Glomerular visceral epithelial cell (primary cell): ENCODE measurements at regions not wholly inside any gene's neighbourhood (a gene's known extent, or its start where the extent isn't known, plus 50 kb on each side); places are given as distances from the start of the nearest gene placed in this dataset.
A peak's percentile ranks its signal among the peaks of the same experiment; 100 is the strongest.

Experiments used
- DNase-seq: peaks from one replicate; pipeline ENCODE4 v3.0.0-alpha.2; 2016; ENCODE audit errors: extremely low spot score

GRCh38 chr7:116083796-116084195 lies 53.2 kb upstream of the TFEC start:
- DNase-seq: no peak

- DNase-seq: no peak
Observed at GRCh38 chr7:116086547-116087045, 56.0 kb upstream of the TFEC start.

DNA sequence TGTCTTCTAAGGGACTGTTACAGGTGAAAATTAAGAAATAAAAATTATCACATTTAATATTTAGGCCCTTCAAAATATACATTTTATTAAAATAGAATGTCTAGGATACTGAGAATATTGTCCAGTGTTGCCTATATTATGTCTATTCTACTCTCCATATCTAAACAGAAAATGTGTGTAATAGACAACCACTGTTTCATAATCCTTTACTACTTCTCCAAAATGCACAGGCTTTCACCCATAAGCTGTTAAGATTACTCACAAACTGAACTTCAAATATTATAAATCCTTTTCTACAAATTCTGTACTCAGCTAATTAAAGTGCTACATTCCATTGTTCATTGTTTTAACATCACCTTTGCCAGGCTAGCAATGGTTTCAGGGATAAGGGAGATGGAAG lies 56.7 kb upstream of the TFEC start:
- DNase-seq: no peak

- DNase-seq: no peak
Observed at GRCh38 chr7:116087984-116088383, 57.4 kb upstream of the TFEC start.

GRCh38 chr7:116089293-116089692 lies 58.7 kb upstream of the TFEC start:
- DNase-seq: no peak

GRCh38 chr7:116093516-116094301 lies 63.1 kb upstream of the TFEC start:
- no peak for DNase-seq

GRCh38 chr7:116095396-116095795 lies 64.8 kb upstream of the TFEC start:
- DNase-seq: no peak

DNA sequence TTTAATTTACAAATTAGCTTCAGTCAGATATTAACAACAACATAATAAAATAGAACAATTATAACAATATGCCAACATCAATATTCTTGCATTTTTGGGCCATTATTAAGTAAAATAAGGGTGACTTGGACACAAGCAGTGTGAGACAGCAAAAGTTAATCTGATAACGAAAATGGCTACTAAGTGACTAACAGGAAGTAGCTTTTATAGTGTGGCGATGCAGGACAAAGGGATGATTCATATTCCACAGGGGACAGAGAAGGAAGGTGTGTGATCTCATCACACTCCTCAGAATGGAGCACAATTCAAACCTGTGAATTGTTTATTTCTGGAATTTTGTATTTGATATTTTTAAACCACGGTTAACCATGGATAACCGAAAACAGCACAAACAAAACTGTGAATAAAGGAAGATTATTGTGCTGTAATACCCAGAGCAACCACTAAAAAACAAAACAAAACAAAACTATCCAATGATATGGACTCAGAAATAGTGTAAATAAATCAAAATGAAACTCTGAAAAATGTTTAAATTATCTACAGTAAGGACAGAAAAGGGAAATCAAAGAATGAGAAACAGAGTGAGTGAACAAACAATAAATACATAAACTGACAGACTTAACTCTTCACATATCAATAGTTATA lies 66.9 kb upstream of the TFEC start:
- peak; percentile 69 for DNase-seq

GRCh38 chr7:116098175-116098574 lies 67.6 kb upstream of the TFEC start:
- DNase-seq: no peak

DNA sequence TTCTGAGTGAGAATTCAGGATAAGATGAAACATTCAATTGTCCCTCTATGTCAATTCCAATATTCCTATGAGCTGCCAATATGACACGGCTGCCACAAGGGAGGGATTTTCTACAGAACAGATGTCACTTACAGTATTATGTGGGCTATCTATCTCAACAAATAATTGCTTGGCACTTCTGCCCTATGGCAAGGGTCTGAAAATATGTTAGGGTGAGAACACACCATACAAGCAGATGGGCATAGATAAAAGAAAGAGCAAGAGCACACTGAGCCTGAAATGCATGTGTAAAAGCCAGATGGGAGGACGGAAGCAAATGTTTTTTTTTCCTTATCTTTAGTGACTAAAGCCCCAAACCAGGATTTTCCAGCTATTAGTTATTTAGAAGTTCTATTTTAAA lies 70.1 kb upstream of the TFEC start:
- DNase-seq: no peak

DNA sequence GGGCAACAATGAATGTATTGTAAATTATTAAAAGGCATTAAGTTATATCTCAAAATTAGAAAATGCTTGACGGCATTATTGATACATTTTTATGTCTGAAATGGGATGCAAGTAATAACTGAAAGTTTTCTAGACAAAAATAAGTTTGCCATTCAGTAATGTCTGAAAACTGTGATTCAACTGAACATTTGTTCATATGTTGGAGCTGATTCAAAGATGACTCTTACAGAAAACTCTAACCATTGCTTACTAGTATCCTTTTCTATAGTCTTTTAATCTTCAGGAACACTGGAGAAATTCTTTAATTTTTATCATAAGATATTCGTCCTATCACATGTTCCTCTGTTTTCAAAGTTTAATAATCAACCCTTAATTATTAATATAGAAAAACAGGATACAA lies 71.1 kb upstream of the TFEC start:
- no peak for DNase-seq

- DNase-seq: no peak
Observed at GRCh38 chr7:116111475-116111874, 80.9 kb upstream of the TFEC start.

DNA sequence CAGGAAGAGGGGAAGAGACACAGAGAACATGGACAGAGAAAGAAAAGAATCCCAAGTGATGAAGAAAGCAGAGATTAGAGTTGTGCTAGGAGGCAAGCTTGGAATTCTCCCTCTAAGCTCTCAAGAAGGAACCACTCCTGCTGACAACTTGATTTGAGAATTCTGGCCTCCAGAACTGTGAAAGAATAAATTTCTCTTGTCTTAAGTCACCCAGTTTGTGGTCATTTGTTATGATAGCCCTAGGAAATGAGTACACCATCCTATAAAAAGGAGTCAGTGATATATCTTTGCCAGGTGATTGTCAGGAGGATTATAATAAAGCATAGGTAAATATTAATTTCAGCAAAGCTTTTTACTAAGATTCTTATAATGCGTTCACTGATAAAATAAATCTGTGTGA lies 82.7 kb upstream of the TFEC start:
- DNase-seq: peak; percentile 3

- no peak for DNase-seq
Observed at GRCh38 chr7:116120839-116121238, 89.5 kb upstream of the TES start.

DNA sequence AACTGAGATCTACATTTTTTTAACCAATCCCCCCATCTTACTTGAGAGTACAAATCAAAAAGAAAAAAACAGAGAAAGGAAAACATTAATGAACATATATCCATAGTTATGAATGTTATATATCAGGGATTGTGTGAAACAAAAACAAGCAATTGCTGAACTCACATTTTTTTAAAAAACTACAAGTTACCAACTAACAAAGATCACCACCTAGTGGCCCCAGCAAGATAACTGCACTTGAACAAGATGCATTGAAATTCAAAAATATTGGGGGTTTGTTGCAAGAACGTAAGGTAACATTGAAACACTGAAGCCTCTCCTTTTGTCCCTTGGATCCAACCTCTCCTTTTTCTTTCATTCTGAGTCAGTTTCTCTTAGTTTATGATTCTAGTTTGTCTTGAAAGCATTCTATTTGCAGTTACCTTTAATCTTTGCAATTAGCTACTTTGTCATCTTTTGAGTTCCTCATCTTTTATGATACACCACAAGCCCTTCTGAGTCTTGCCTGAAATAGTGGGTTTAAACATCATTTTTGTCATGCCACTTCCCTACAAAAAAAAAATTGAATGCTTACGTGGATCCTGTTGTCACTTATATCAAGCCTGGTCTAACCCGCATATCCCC lies 87.3 kb upstream of the TES start:
- peak; percentile 40 for DNase-seq

DNA sequence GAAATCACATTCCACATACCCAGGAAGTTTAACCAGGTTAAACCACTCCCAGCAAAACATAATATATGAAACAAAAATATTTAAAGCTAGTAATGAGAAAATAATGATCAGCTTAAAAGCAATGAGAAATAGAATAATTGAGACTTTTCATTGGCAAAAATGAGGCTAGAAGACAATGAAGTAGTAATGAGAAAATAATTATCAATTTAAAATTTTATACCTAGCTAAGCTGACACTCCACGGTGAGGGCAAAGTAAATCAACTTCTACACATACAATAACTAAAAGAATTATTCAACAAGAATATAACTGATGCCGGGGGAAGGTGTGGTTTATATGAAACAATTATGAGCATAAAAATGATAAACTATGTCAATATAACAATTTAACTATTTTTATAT lies 82.2 kb upstream of the TES start:
- no peak for DNase-seq

- DNase-seq: no peak
Observed at GRCh38 chr7:116135306-116135705, 75.0 kb upstream of the TES start.

DNA sequence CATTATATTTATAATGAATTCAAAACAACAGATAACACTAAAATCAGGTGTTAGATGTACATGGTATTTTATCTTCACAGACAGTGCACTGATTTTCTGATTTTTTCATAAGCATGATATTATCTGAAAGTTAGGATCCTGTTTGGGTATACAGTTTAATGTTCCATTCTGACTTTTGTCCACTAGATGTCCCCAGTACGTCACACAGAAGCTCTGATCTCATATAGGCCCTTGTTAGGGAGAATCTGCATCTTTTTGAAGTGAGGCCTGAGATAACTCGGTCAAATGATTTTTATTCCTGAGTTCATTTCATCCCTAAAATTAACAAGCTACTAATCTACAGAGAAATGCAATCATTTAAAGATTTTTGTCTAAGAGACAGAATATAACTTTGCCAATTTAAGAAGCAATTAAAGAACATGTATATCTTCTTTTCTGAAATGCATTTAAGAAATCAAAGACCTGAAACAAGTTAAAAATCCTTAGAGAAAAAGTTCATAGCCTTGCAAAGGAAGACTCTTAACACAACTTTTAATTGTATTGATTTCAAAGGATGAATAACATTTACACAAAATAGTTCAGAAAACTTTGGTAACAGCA lies 72.0 kb upstream of the TES start:
- peak; percentile 65 for DNase-seq

DNA sequence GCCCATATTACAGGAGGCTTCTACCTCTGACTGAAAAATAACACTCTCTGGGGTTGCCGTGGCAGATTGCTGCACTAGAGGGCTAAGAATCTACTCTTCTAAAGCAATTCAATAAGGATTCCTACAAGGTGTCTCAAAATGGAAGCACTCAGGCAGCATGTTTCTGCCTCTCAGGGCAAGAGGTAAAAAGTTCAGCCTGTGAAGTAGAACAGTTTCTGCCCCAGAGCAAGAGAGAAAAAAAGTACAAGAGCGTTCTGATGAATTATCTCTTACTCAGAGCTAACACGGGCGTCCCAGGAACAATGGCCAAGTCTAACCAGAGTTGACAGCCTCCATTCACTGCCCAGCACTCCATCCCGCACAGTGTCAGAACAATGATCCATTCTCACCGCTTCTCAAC lies 71.3 kb upstream of the TES start:
- DNase-seq: no peak

- no peak for DNase-seq
Observed at GRCh38 chr7:116139807-116140206, 70.5 kb upstream of the TES start.

DNA sequence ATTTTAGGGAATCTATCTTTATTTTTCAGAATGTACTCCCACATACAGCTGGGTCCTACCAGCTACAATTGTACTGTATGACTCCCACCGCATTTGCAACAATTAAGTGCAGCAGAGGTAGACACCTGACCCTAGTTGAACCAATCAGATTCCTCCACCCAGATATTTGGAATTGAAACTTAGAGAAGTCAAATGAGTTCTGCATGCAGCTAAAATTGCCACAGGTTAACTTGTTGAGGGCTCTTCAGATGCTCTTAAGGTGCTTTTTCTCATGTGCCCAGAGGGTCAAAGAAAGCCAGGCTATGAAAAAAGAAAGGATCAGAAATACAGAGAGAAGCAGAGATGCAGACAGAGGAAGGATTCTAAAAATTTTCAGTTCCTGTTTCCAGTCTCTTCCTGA lies 68.0 kb upstream of the TES start:
- DNase-seq: no peak

DNA sequence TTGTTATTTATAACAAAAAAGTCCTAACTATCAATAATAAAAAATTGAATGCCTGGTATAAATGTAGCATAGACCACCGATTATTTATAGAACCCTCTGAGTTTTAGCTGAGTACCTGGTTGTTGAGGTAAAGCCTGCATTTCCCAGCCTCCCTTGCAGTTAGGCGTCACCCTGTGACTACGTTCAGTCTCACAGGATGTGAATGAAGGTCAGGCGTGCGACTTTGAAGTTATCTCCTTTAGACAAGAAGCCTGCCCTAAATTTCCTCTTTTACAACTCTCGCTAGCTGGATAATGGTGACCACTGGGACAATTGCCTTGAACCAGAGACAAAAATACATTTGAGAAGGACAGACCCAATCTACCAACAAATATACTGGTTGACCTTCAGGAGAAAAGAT lies 67.5 kb upstream of the TES start:
- DNase-seq: no peak
